ENCODE measurements at regions not wholly inside any gene's neighbourhood (a gene's known extent, or its start where the extent isn't known, plus 50 kb on each side); places are given as distances from the start of the nearest gene placed in this dataset.

- WGBS, 2 donors: 92 to 93% methylated on average over 6 to 8 of the region's 8 CpGs
- Histone ChIP-seq H3K4me3 (no peak overlapping the region), H3K9me3 (no peaks in the 10 kb centered on the region), H3K27me3 (no peaks in the 10 kb centered on the region), H3K36me3 (no peaks in the 10 kb centered on the region), H3K27ac (no peak overlapping the region), H3K4me1 (no peaks in the 10 kb centered on the region)
- no peak for DNase-seq
- no peak for ATAC-seq (ENCODE audit: low FRiP score in 2 of 2)
- no peak for TF ChIP-seq POLR2A (IDR thresholded peaks at IDR 0.05)
- TF ChIP-seq EP300 (IDR thresholded peaks at IDR 0.05): no peak
- TF ChIP-seq POLR2AphosphoS5 (IDR thresholded peaks at IDR 0.05): no peak
- no peak for TF ChIP-seq CTCF (IDR thresholded peaks at IDR 0.05)
Observed at GRCh38 chr6:2469428-2469827, 224.0 kb upstream of the GMDS start.

GRCh38 chr6:2468601-2468955 lies 223.2 kb upstream of the GMDS start:
- Histone ChIP-seq H3K9me3 (no peaks in the 10 kb centered on the region), H3K4me1 (no peaks in the 10 kb centered on the region), H3K27ac (no peak overlapping the region), H3K27me3 (no peaks in the 10 kb centered on the region), H3K4me3 (no peak overlapping the region), H3K36me3 (no peaks in the 10 kb centered on the region)
- no peak for ATAC-seq (ENCODE audit: low FRiP score in 2 of 2)
- WGBS, 2 donors: 60 to 69% methylated on average over 4 of the region's 4 CpGs
- no peak for DNase-seq
- no peak for TF ChIP-seq CTCF (IDR thresholded peaks at IDR 0.05)
- no peak for TF ChIP-seq EP300 (IDR thresholded peaks at IDR 0.05)
- no peak for TF ChIP-seq POLR2AphosphoS5 (IDR thresholded peaks at IDR 0.05)
- TF ChIP-seq POLR2A (IDR thresholded peaks at IDR 0.05): no peak

GRCh38 chr6:2467929-2468600 lies 222.7 kb upstream of the GMDS start:
- Histone ChIP-seq H3K27me3 (no peaks in the 10 kb centered on the region), H3K36me3 (no peaks in the 10 kb centered on the region), H3K4me3 (no peak overlapping the region), H3K4me1 (no peaks in the 10 kb centered on the region), H3K27ac (no peak overlapping the region), H3K9me3 (no peaks in the 10 kb centered on the region)
- TF ChIP-seq EP300 (IDR thresholded peaks at IDR 0.05) (no peak), POLR2AphosphoS5 (IDR thresholded peaks at IDR 0.05) (no peak), POLR2A (IDR thresholded peaks at IDR 0.05) (no peak), CTCF (IDR thresholded peaks at IDR 0.05) (no peak)
- 46 to 51% methylated on average over 5 to 6 of the region's 6 CpGs for WGBS, 2 donors
- ATAC-seq (ENCODE audit: low FRiP score in 2 of 2): no peak
- DNase-seq: no peak

- H3K27me3 ChIP-seq: no peaks in the 10 kb centered on the region
- TF ChIP-seq CTCF (IDR thresholded peaks at IDR 0.05): no peak
- no peak for TF ChIP-seq POLR2AphosphoS5 (IDR thresholded peaks at IDR 0.05)
- no peak for TF ChIP-seq POLR2A (IDR thresholded peaks at IDR 0.05)
- TF ChIP-seq EP300 (IDR thresholded peaks at IDR 0.05): no peak
- 90 to 97% methylated on average over 9 of the region's 9 CpGs for WGBS, 2 donors
- no peaks in the 10 kb centered on the region for H3K36me3 ChIP-seq
- ATAC-seq (ENCODE audit: low FRiP score in 2 of 2): no peak
- no peaks in the 10 kb centered on the region for H3K9me3 ChIP-seq
- no peak for DNase-seq
- H3K4me1 ChIP-seq: no peaks in the 10 kb centered on the region
- H3K27ac ChIP-seq: no peak overlapping the region
- H3K4me3 ChIP-seq: no peak overlapping the region
Observed at GRCh38 chr6:2465336-2465735, 219.9 kb upstream of the GMDS start.

GRCh38 chr6:2464641-2465040 lies 219.2 kb upstream of the GMDS start:
- ATAC-seq (ENCODE audit: low FRiP score in 2 of 2): no peak
- H3K27ac ChIP-seq: no peak overlapping the region
- no peak for DNase-seq
- no peaks in the 10 kb centered on the region for H3K9me3 ChIP-seq
- no peak for TF ChIP-seq POLR2AphosphoS5 (IDR thresholded peaks at IDR 0.05)
- TF ChIP-seq CTCF (IDR thresholded peaks at IDR 0.05): no peak
- TF ChIP-seq EP300 (IDR thresholded peaks at IDR 0.05): no peak
- TF ChIP-seq POLR2A (IDR thresholded peaks at IDR 0.05): no peak
- H3K27me3 ChIP-seq: no peaks in the 10 kb centered on the region
- no peaks in the 10 kb centered on the region for H3K36me3 ChIP-seq
- WGBS, 2 donors: 91 to 95% methylated on average over 5 of the region's 5 CpGs
- no peaks in the 10 kb centered on the region for H3K4me1 ChIP-seq
- no peak overlapping the region for H3K4me3 ChIP-seq
